ENCODE measurements at regions not wholly inside any gene's neighbourhood (a gene's known extent, or its start where the extent isn't known, plus 50 kb on each side); places are given as distances from the start of the nearest gene placed in this dataset.

DNA sequence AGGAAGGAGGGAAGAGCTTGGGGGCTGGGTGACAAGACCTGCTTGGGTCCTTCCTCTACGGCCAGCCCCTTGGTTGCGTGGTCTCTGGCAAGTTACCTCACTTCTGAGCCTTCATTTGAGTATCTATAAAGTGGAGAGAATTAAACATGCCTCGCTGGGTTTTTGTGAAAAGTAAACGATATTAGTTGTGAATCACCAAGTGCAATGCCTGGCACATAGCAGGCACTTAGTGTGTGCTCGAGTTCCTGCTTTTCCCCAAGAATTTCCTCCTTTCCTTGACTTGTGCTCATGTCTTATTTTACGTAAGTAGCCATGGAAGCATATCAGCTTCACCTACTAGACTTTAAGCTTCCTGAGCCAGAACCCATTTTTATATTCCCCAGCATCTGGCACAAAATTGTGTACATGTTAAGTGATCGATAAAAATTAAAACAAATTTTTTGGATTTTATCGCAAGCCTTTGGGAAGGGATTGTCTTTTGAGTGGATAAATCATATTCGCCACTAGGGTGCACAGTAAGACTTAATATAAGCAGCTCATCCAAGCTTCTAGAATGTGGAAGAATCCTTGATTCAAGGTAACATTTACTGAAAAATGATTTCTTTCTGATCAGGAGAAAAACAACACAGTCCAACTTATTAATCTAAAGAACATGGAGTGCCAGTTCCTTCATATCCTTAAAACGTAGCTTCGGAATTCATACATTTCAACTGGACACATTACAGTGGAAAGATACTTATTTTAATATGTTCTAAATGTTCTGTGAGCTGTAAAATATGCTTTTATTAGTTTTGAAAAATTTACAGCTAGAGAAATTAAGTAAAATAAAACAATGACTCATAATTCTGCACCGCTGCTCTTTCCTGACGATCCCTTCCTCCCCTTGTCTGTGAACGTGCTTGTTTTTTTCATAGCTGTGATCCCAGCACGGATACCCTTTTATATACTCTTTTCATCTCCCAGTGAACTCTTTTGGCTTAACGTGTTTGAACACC, 62.0 kb downstream of the SLC25A47 start:
- H3K4me3 ChIP-seq (ENCODE audit: extremely low read depth in 1 of 4, insufficient read depth in 2 of 4, low read depth in 3 of 4, low read length in 4 of 4), result no peak overlapping the region
- H4K5ac ChIP-seq (ENCODE audit: insufficient read length, low read depth, low read length), result no peak overlapping the region
- H3K4me1 ChIP-seq (replicated peaks in 1 of 4; ENCODE audit: control insufficient read depth in 3 of 4, insufficient read depth in 4 of 4, low read length in 3 of 4), result peaks cover 0 to 9% (median 0%) of the 10 kb centered on the region in 4 experiments; a peak in 3 of 7 replicates
- H3K27ac ChIP-seq (ENCODE audit: low read depth, low read length), result no peak overlapping the region
- peaks cover 0 to 6% (median 0%) of the 10 kb centered on the region in 4 experiments; a peak in 2 of 8 replicates for H3K36me3 ChIP-seq (ENCODE audit: control insufficient read depth in 2 of 4, insufficient read depth in 4 of 4, low read length in 3 of 4)
- H3K4ac ChIP-seq (replicated peaks; ENCODE audit: insufficient read length, low read depth, low read length), result no peak overlapping the region
- no peak overlapping the region for H2BK5ac ChIP-seq (ENCODE audit: low read depth, low read length)
- H3K14ac ChIP-seq (ENCODE audit: insufficient read length), result no peak overlapping the region
- H2BK12ac ChIP-seq (ENCODE audit: low read depth, low read length), result 0 out of 2 replicates have a peak overlapping the region, but pooled peaks have one; percentile 80
- peaks cover 0 to 3% of the 10 kb centered on the region in 2 experiments; a peak in 1 of 4 replicates for H3K79me2 ChIP-seq (ENCODE audit: control insufficient read depth in 1 of 2, insufficient read depth in 2 of 2, low read length in 2 of 2)
- H3K9ac ChIP-seq (replicated peaks in 1 of 4; ENCODE audit: extremely low read depth in 1 of 4, low read depth in 3 of 4, low read length in 3 of 4), result no peak overlapping the region
- no peak for FAIRE-seq
- H3K9me3 ChIP-seq (ENCODE audit: insufficient read depth in 2 of 2, low read depth in 1 of 2, low read length in 1 of 2), result no peaks in the 10 kb centered on the region
- H2BK15ac ChIP-seq (ENCODE audit: low read length), result no peak overlapping the region; the same call in 1 of the 2 replicates
- H2BK120ac ChIP-seq (replicated peaks; ENCODE audit: low read depth, low read length), result no peak overlapping the region
- CTCF ChIA-PET (ENCODE audit: partially characterized antibody), result interaction anchor here (0.7 to 10.0 kb wide), 48 partner anchors 9 to 578 kb away, joined by 3 to 119 read pairs (median 5); partner anchors contain the start of gene BEGAIN
- H3K56ac ChIP-seq (replicated peaks; ENCODE audit: insufficient read length, low read depth, low read length), result no peak overlapping the region
- no peak overlapping the region for H4K91ac ChIP-seq (replicated peaks; ENCODE audit: insufficient read length, low read length)
- H4K20me1 ChIP-seq (replicated peaks in 1 of 2; ENCODE audit: control insufficient read depth in 1 of 2, insufficient read depth in 2 of 2, low read length in 2 of 2), result peaks cover 0 to 2% of the 10 kb centered on the region in 2 experiments
- no peak overlapping the region for H2AFZ ChIP-seq (ENCODE audit: low read length)
- no peak overlapping the region for H3K23ac ChIP-seq (ENCODE audit: insufficient read length)
- no peaks in the 10 kb centered on the region for H3K27me3 ChIP-seq (replicated peaks in 1 of 4; ENCODE audit: control insufficient read depth in 3 of 4, extremely low read depth in 1 of 4, insufficient read depth in 3 of 4, low read length in 3 of 4)
- H3K18ac ChIP-seq (ENCODE audit: extremely low read depth, low read length), result no peak overlapping the region
- no peaks in the 10 kb centered on the region; the same call in 1 of the 2 replicates for H3K79me1 ChIP-seq (ENCODE audit: low read depth, low read length)
- H4K8ac ChIP-seq (ENCODE audit: extremely low read depth, insufficient read depth, low read length), result no peak overlapping the region
- H3K4me2 ChIP-seq (ENCODE audit: insufficient read depth in 1 of 2, low read depth in 2 of 2, low read length in 2 of 2), result no peak overlapping the region
- no peak overlapping the region for H2BK20ac ChIP-seq (ENCODE audit: low read length)
- 91% methylated on average over 16 of the region's 16 CpGs; no CpG with 5 or more reads in 1 of the 2 experiments for WGBS, 2 experiments (ENCODE audit: extremely low coverage in 1 of 2, insufficient coverage in 1 of 2, insufficient read length in 1 of 2, insufficient replicate concordance in 2 of 2, low coverage in 1 of 2, low lambda C conversion rate in 2 of 2, missing lambda C conversion rate in 1 of 2)
- H2AK5ac ChIP-seq (ENCODE audit: low read depth, low read length), result no peak overlapping the region
- POLR2A ChIA-PET (ENCODE audit: partially characterized antibody), result interaction anchor here (1.3 to 3.9 kb wide), 3 partner anchors 12 to 78 kb away, joined by 3 to 19 read pairs (median 4); partner anchors contain the start of gene SLC25A29
- DNase-seq (ENCODE audit: low read depth in 1 of 2, low spot score in 2 of 2), result no peak
- H3K23me2 ChIP-seq (ENCODE audit: low read depth, low read length), result no peaks in the 10 kb centered on the region; the same call in 1 of the 2 replicates
- TF ChIP-seq SP4 (IDR thresholded peaks at IDR 0.05; ENCODE audit: low read length) (no peak), RFX5 (IDR thresholded peaks at IDR 0.05; ENCODE audit: borderline replicate concordance, low read depth, low read length) (no peak), CHD2 (IDR thresholded peaks at IDR 0.05; ENCODE audit: low read length) (no peak), BACH1 (IDR thresholded peaks at IDR 0.05; ENCODE audit: low read length) (no peak), NRF1 (IDR thresholded peaks at IDR 0.05; ENCODE audit: low read depth, low read length) (no peak)
- TF ChIP-seq, protein P1, sequence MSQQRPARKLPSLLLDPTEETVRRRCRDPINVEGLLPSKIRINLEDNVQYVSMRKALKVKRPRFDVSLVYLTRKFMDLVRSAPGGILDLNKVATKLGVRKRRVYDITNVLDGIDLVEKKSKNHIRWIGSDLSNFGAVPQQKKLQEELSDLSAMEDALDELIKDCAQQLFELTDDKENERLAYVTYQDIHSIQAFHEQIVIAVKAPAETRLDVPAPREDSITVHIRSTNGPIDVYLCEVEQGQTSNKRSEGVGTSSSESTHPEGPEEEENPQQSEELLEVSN (IDR thresholded peaks at IDR 0.05), result no peak
- TF ChIP-seq, protein P2, sequence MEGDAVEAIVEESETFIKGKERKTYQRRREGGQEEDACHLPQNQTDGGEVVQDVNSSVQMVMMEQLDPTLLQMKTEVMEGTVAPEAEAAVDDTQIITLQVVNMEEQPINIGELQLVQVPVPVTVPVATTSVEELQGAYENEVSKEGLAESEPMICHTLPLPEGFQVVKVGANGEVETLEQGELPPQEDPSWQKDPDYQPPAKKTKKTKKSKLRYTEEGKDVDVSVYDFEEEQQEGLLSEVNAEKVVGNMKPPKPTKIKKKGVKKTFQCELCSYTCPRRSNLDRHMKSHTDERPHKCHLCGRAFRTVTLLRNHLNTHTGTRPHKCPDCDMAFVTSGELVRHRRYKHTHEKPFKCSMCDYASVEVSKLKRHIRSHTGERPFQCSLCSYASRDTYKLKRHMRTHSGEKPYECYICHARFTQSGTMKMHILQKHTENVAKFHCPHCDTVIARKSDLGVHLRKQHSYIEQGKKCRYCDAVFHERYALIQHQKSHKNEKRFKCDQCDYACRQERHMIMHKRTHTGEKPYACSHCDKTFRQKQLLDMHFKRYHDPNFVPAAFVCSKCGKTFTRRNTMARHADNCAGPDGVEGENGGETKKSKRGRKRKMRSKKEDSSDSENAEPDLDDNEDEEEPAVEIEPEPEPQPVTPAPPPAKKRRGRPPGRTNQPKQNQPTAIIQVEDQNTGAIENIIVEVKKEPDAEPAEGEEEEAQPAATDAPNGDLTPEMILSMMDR (IDR thresholded peaks at IDR 0.05; ENCODE audit: control extremely low read depth in 1 of 3, insufficient read depth in 1 of 3, low read depth in 1 of 3, low read length in 3 of 3), result peak in 1 of 3 experiments; percentile 45; a peak in 2 of 4 replicates

Measured in H1 (cell line).